ENCODE measurements at regions not wholly inside any gene's neighbourhood (a gene's known extent, or its start where the extent isn't known, plus 50 kb on each side); places are given as distances from the start of the nearest gene placed in this dataset.

DNA sequence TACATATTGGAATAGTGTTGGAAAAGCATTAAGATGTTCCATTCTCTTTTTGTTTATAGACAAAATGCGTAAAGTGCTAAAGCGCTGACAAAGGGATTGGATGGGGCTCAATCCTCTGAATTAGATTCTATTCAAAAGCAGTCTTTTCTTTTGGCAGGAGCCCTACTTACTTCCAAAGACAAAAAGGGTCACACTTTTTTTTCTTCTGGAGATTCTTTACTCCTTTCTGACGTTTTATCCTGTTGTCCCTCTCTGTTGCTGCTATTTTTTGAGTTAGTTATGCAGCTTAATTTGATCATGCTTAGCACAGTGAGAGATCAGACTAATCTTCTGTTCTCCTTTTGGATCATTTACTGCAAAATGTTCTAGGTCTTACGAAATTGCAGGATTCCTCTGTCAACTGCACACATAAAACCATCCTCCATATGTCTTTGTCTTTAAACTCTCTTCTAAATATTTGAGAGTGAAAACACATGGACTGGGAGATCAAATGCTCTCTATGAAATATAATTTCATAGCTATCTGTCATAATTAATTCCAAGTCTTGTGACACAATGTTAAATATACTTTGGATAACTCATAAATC is 656.4 kb upstream of the ADGRL2 start:
- 68% methylated on average over 4 of the region's 4 CpGs for WGBS (ENCODE audit: insufficient coverage, low coverage, low lambda C conversion rate, missing lambda C conversion rate)
- intact Hi-C loops (cut with DNase I) = no loop called here

DNA sequence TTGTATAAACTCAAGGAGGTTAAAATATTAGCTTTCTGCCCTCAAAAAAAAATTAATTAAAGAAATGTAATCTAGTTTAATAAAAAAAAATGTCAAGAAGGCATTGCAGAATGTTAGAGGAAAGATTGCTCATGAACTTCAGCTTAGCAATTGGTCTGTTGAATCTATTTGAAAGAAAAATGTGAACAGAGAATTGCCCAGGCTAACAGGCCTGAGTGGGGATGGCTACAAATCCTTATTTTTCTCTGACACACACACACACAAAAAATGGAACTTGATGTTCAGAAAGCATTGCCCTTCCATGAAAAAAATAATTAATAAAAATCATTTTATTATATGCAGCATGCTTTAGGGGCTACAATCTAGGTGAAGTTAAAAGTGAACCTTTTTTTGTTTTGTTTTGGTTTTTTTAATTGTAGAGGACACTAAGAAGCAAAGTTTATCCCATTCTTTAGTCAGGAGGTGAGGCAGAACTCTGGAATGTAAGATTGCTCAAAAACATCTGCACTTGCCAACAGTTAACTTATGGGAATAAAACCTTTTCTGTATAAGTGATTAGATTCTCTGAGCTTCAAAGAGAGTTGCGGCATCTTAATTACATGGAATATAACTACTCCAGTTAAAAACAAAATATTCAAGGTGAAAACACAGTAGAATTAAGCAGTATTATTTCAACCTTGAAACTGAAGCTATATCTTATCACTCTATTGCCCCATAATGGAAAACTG is 658.5 kb upstream of the ADGRL2 start:
- Histone ChIP-seq H3K27me3 (no peaks in the 10 kb centered on the region), H3K9me3 (no peaks in the 10 kb centered on the region), H3K4me1 (no peaks in the 10 kb centered on the region), H3K27ac (no peak overlapping the region), H3K4me3 (no peak overlapping the region), H3K36me3 (no peaks in the 10 kb centered on the region)
- intact Hi-C loops (cut with DNase I) = no loop called here
- DNase-seq (no peak), ATAC-seq (no peak)
- TF ChIP-seq POLR2A (IDR thresholded peaks at IDR 0.05) = no peak
- TF ChIP-seq, protein P1, sequence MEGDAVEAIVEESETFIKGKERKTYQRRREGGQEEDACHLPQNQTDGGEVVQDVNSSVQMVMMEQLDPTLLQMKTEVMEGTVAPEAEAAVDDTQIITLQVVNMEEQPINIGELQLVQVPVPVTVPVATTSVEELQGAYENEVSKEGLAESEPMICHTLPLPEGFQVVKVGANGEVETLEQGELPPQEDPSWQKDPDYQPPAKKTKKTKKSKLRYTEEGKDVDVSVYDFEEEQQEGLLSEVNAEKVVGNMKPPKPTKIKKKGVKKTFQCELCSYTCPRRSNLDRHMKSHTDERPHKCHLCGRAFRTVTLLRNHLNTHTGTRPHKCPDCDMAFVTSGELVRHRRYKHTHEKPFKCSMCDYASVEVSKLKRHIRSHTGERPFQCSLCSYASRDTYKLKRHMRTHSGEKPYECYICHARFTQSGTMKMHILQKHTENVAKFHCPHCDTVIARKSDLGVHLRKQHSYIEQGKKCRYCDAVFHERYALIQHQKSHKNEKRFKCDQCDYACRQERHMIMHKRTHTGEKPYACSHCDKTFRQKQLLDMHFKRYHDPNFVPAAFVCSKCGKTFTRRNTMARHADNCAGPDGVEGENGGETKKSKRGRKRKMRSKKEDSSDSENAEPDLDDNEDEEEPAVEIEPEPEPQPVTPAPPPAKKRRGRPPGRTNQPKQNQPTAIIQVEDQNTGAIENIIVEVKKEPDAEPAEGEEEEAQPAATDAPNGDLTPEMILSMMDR (IDR thresholded peaks at IDR 0.05) = no peak
- WGBS (ENCODE audit: insufficient coverage, low coverage, low lambda C conversion rate, missing lambda C conversion rate) = 100% methylated on average over 1 of the region's 1 CpG

More for the DNA sequence above, 656.4 kb upstream of the ADGRL2 start:
- ATAC-seq = no peak
- Histone ChIP-seq H3K4me1 (no peaks in the 10 kb centered on the region), H3K9me3 (no peaks in the 10 kb centered on the region), H3K36me3 (no peaks in the 10 kb centered on the region), H3K27me3 (no peaks in the 10 kb centered on the region), H3K4me3 (no peak overlapping the region), H3K27ac (no peak overlapping the region)
- no peak for TF ChIP-seq POLR2A (IDR thresholded peaks at IDR 0.05)
- TF ChIP-seq, protein P1 (IDR thresholded peaks at IDR 0.05) = no peak
- DNase-seq = no peak

DNA sequence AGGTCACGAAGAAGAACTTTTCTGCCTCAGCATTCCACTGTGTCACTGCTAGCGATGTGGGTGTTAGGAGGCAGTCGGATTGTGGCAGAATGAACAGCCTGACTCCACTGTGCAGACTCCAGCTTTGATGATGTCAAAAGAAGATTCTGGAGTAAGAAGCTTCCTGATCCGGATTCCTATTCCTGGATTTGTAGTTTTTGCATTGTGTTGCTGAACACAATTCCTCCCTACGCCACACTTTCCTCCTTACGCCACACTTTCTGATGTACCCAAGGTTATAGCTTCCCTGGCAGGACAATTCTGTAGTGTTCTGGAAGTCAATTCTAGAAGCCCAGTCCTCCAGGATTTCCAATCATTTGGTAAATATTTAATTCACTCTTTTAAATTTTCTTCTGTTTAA is 665.2 kb upstream of the ADGRL2 start:
- ATAC-seq = no peak
- Histone ChIP-seq H3K27ac (no peak overlapping the region), H3K4me3 (no peak overlapping the region), H3K9me3 (no peaks in the 10 kb centered on the region), H3K4me1 (no peaks in the 10 kb centered on the region), H3K36me3 (no peaks in the 10 kb centered on the region), H3K27me3 (no peaks in the 10 kb centered on the region)
- 76% methylated on average over 6 of the region's 6 CpGs for WGBS (ENCODE audit: insufficient coverage, low coverage, low lambda C conversion rate, missing lambda C conversion rate)
- TF ChIP-seq, protein P1 (IDR thresholded peaks at IDR 0.05) = no peak
- no peak for TF ChIP-seq POLR2A (IDR thresholded peaks at IDR 0.05)
- DNase-seq = no peak
- intact Hi-C loops (cut with DNase I) = no loop called here

DNA sequence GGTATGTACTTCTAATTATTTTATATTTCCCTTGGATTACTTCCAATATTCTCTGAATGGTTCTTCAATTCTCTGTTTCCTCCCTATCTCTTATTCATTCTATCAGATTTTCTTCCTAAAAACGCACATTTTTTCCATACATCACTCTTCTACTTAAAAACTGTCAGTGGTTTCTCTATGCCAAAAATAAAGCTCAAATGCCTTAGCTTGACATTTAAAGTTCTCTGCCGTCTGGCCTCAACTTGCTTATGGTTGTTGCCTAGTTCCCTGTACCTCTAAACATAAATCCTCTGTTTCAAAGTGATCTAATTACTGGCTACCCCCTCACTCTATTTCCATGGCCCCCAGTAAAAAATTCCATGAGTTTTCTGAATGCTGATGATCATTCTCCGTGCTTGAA is 671.0 kb upstream of the ADGRL2 start:
- DNase-seq (no peak), ATAC-seq (no peak)
- no peaks in the 10 kb centered on the region for H3K4me1 ChIP-seq
- H3K36me3 ChIP-seq = no peaks in the 10 kb centered on the region
- no peak for TF ChIP-seq POLR2A (IDR thresholded peaks at IDR 0.05)
- TF ChIP-seq, protein P1 (IDR thresholded peaks at IDR 0.05) = no peak
- H3K27ac ChIP-seq = no peak overlapping the region
- 69% methylated on average over 3 of the region's 3 CpGs for WGBS (ENCODE audit: insufficient coverage, low coverage, low lambda C conversion rate, missing lambda C conversion rate)
- no peaks in the 10 kb centered on the region for H3K27me3 ChIP-seq
- intact Hi-C loops (cut with DNase I) = no loop called here
- H3K9me3 ChIP-seq = no peaks in the 10 kb centered on the region
- H3K4me3 ChIP-seq = no peak overlapping the region

All from right lobe of liver (tissue), 6 donors.